Lower lobe of right lung (tissue), 2 donors: ENCODE measurements at regions not wholly inside any gene's neighbourhood (a gene's known extent, or its start where the extent isn't known, plus 50 kb on each side); places are given as distances from the start of the nearest gene placed in this dataset.

Experiments used
- ATAC-seq, 2 donors: fragments of 200-7000 bp; cut with Tn5 transposase; one replicate each; pipeline ENCODE4 v1.9.1; 2020 to 2022; ENCODE audit warnings: mild to moderate bottlenecking in 2 of 2, moderate library complexity in 2 of 2
- DNase-seq: peaks from one replicate; pipeline ENCODE4 v3.0.0-alpha.2; 2020
- H3K27ac ChIP-seq: fragments of 200-600 bp; one replicate; pipeline ENCODE4 v1.8.0; 2022
- H3K27me3 ChIP-seq: fragments of 200-600 bp; one replicate; pipeline ENCODE4 v1.8.0; 2022; ENCODE audit warnings: low read depth
- H3K36me3 ChIP-seq: fragments of 200-600 bp; one replicate; pipeline ENCODE4 v1.8.0; 2022; ENCODE audit warnings: mild to moderate bottlenecking
- H3K4me1 ChIP-seq: fragments of 200-600 bp; one replicate; pipeline ENCODE4 v1.8.0; 2022
- H3K4me3 ChIP-seq: fragments of 200-600 bp; one replicate; pipeline ENCODE4 v1.8.0; 2022; ENCODE audit warnings: mild to moderate bottlenecking
- H3K9me3 ChIP-seq: fragments of 200-600 bp; one replicate; pipeline ENCODE4 v1.8.0; 2022
- intact Hi-C: fragments of 100-400 bp; cut with DNase I; formaldehyde crosslinking; loops from one replicate; pipeline ENCODE4 v1.11.0; 2022
- TF ChIP-seq, protein P1 (sequence below): fragments of 200-600 bp; IDR thresholded peaks from one replicate; pipeline ENCODE4 v1.8.0; 2022; ENCODE audit warnings: antibody characterized with exemption, mild to moderate bottlenecking
- donor health status: DM: no; HTN: yes; CAD: no; lungs with severe emphysema.

- Histone ChIP-seq H3K27me3 (no peaks in the 10 kb centered on the region), H3K36me3 (no peaks in the 10 kb centered on the region), H3K4me3 (no peak overlapping the region), H3K9me3 (no peaks in the 10 kb centered on the region), H3K4me1 (peaks cover 2% of the 10 kb centered on the region), H3K27ac (no peak overlapping the region)
- intact Hi-C loops = no loop called here
- ATAC-seq (no peak), DNase-seq (no peak)
- TF ChIP-seq, protein P1, sequence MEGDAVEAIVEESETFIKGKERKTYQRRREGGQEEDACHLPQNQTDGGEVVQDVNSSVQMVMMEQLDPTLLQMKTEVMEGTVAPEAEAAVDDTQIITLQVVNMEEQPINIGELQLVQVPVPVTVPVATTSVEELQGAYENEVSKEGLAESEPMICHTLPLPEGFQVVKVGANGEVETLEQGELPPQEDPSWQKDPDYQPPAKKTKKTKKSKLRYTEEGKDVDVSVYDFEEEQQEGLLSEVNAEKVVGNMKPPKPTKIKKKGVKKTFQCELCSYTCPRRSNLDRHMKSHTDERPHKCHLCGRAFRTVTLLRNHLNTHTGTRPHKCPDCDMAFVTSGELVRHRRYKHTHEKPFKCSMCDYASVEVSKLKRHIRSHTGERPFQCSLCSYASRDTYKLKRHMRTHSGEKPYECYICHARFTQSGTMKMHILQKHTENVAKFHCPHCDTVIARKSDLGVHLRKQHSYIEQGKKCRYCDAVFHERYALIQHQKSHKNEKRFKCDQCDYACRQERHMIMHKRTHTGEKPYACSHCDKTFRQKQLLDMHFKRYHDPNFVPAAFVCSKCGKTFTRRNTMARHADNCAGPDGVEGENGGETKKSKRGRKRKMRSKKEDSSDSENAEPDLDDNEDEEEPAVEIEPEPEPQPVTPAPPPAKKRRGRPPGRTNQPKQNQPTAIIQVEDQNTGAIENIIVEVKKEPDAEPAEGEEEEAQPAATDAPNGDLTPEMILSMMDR = no peak
These were observed 606.0 kb downstream of the HDGFL1 start for GRCh38 chr6:23175391-23175790.

DNA sequence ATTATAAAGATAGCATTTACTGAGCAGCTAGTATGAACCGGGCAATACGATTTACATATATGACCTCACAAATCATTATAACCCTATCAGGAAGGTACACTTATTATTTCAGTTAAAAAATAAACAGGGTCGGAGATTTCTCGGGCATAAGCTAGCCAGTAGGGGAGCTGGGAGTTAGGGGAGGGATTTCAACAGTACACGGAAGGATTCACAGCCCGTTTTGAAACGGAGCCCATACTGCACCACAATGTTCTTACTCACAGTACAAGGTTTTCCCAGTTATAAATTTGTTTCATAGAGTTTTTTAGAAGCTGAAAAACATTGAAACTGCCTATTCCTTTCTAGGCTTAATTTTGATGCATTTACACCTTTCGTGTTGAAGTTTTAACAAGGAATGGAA is 607.1 kb downstream of the HDGFL1 start:
- intact Hi-C loops = no loop called here
- no peaks in the 10 kb centered on the region for H3K27me3 ChIP-seq
- H3K4me1 ChIP-seq = peaks cover 5% of the 10 kb centered on the region
- H3K9me3 ChIP-seq = no peaks in the 10 kb centered on the region
- H3K4me3 ChIP-seq = no peak overlapping the region
- TF ChIP-seq, protein P1 = no peak
- ATAC-seq = no peak
- no peak overlapping the region for H3K27ac ChIP-seq
- DNase-seq = no peak
- no peaks in the 10 kb centered on the region for H3K36me3 ChIP-seq

DNA sequence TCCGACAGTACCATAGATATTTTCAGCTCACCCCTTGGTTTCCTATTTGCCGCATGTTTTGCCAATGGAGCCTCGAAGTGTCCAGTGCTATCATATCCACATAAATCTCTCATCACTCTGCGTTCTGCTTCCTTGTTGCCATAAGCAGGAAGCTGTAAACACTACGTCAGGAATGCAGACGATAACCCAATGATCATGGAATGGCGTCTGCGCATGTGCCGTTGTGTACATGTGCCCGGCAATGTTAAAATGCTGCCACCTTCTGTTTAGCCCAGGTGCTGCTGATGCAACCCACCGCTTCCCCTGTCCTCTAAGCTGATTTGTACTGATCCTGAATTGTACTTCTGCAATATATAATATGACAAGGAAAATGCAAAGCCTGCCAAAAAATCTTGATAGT is 607.5 kb downstream of the HDGFL1 start:
- Histone ChIP-seq H3K27ac (no peak overlapping the region), H3K4me1 (peaks cover 5% of the 10 kb centered on the region), H3K27me3 (no peaks in the 10 kb centered on the region), H3K9me3 (no peaks in the 10 kb centered on the region), H3K4me3 (no peak overlapping the region), H3K36me3 (no peaks in the 10 kb centered on the region)
- ATAC-seq (no peak), DNase-seq (no peak)
- TF ChIP-seq, protein P1 = no peak
- intact Hi-C loops = no loop called here

DNA sequence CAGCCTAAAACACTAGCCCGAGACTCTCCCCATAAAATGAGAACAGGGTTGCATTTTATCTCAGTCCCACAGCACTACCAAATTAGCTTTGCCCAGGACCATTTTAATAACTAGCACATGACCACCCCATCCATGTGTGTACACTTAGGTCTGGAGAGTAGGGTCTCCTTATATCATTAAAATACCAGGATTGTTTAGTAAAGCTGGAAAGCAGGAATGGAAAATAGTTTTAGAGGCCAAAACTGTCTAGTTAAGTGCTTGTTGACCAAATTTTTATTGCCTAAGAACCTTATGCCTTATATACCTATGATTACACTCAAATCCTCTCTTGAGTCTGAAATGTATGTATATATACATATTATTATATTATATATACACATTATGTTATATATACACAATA is 608.4 kb downstream of the HDGFL1 start:
- H3K36me3 ChIP-seq = no peaks in the 10 kb centered on the region
- TF ChIP-seq, protein P1 = no peak
- no peak overlapping the region for H3K27ac ChIP-seq
- no peaks in the 10 kb centered on the region for H3K27me3 ChIP-seq
- peaks cover 5% of the 10 kb centered on the region for H3K4me1 ChIP-seq
- DNase-seq (no peak), ATAC-seq (no peak)
- no peak overlapping the region for H3K4me3 ChIP-seq
- intact Hi-C loops = no loop called here
- H3K9me3 ChIP-seq = no peaks in the 10 kb centered on the region

DNA sequence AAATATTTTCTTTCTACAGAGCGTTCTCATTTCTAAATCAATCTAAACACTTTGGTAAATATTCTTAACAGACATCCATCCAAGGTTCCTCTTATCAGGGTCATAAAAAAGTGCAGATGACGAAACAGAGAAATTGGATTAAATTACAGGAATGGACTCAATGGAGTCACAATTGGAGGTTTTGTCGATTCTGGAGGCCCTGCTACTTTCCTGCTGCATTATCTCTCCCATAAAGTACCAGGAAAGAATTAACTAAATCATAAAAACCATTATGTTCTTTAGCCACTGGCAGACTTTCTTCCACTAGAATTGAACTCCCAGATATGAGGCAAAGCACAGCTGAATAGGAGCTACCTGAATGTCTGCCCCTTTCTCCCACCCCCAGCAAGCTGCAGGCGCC is 610.6 kb downstream of the HDGFL1 start:
- intact Hi-C loops = no loop called here
- peaks cover 5% of the 10 kb centered on the region for H3K4me1 ChIP-seq
- no peak for ATAC-seq
- H3K27ac ChIP-seq = no peak overlapping the region
- H3K27me3 ChIP-seq = no peaks in the 10 kb centered on the region
- no peak overlapping the region for H3K4me3 ChIP-seq
- no peak for DNase-seq
- H3K9me3 ChIP-seq = no peaks in the 10 kb centered on the region
- H3K36me3 ChIP-seq = no peaks in the 10 kb centered on the region
- TF ChIP-seq, protein P1 = no peak
